ENCODE measurements at regions not wholly inside any gene's neighbourhood (a gene's known extent, or its start where the extent isn't known, plus 50 kb on each side); places are given as distances from the start of the nearest gene placed in this dataset.
"Not testable (repeated sequence)": the region's sequence is repeated elsewhere in the genome, so short reads cannot be mapped to it uniquely, and the experiment has no call there.

DNA sequence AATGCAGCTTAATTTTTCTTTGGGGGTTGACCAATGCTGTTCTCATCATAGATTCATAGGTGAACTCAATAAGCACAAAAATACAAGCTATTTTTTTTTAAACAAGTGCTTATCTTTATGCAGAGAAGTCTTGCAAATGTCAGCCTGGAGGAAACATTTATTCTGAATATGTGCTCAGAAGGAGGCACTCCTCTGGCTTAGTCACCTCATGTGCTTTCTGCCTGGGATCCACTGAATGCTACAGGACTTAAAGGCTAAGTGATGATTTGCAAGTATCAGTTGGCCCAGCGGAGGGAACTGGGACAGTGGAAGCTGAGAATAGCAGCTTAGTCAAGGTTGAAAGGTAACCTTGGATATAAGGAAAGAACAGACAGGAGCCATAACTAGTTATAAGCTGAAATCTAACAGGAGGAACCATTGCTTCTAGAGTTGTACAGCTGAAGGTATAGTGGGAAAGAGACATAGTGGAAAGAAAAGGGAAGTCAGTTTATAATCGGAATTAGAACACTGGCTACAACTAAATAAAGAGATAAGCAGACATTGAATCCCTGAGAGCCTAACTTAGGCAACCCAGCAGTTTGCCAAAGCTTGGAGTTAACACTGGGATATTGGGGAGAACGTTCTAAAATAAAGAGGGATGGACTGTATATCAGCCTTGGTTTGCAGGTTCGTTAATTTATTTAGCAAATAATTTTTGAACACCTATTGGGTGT, 488.7 kb downstream of the SUCLG1 start:
- DNase-seq (ENCODE audit: low read depth) = no peak
- TF ChIP-seq, protein P1, sequence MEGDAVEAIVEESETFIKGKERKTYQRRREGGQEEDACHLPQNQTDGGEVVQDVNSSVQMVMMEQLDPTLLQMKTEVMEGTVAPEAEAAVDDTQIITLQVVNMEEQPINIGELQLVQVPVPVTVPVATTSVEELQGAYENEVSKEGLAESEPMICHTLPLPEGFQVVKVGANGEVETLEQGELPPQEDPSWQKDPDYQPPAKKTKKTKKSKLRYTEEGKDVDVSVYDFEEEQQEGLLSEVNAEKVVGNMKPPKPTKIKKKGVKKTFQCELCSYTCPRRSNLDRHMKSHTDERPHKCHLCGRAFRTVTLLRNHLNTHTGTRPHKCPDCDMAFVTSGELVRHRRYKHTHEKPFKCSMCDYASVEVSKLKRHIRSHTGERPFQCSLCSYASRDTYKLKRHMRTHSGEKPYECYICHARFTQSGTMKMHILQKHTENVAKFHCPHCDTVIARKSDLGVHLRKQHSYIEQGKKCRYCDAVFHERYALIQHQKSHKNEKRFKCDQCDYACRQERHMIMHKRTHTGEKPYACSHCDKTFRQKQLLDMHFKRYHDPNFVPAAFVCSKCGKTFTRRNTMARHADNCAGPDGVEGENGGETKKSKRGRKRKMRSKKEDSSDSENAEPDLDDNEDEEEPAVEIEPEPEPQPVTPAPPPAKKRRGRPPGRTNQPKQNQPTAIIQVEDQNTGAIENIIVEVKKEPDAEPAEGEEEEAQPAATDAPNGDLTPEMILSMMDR (IDR thresholded peaks at IDR 0.05; ENCODE audit: low read depth, low read length, missing control alignments) = no peak
- no peak overlapping the region for H3K4me3 ChIP-seq (ENCODE audit: low read depth, low read length)

DNA sequence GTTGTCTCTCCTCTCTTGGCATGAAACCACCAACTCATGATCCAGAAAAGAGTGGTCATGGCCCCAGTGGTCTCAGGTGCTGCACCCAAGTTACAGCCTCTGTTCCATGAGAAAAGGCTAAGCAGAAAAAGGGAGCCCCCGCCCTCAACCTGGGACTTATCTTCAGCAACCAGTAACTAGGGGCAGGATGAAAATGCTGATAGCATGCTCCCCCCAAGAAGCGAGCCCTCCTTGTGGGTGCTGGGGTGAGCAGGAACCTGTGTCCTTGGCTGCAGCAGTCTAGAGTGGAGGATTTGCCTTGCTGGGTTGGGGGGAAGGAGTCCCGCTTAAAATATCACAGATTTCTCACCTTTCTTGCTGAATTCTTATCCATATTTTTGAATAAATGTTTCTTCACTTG, 490.0 kb downstream of the SUCLG1 start:
- no peak overlapping the region for H3K4me3 ChIP-seq (ENCODE audit: low read depth, low read length)
- TF ChIP-seq, protein P1 (IDR thresholded peaks at IDR 0.05; ENCODE audit: low read depth, low read length, missing control alignments) = no peak

DNA sequence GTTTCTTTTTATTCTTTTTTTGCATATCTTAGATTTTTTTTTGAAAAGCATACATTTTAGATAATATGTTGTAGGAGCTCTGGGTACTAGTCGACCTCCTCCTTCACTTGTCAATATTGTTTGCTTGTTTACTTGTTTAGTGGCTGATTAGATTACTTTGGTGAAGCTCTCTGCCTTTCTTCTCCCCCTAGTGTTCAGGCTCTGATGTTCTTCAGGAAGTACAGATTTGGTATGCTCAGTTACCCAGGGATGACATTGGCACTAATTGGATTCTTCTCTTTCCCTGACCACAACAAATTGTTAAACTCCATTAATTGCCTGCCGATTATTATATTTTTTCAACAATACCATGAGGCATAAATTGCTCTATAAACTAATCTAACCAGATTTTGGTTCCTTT, 491.2 kb downstream of the SUCLG1 start:
- TF ChIP-seq, protein P1 (IDR thresholded peaks at IDR 0.05; ENCODE audit: low read depth, low read length, missing control alignments) = peak; percentile 30
- H3K4me3 ChIP-seq (ENCODE audit: low read depth, low read length) = no peak overlapping the region
- no peak for DNase-seq (ENCODE audit: low read depth)

More for the DNA sequence above, 490.0 kb downstream of the SUCLG1 start:
- DNase-seq (ENCODE audit: low read depth) = no peak

DNA sequence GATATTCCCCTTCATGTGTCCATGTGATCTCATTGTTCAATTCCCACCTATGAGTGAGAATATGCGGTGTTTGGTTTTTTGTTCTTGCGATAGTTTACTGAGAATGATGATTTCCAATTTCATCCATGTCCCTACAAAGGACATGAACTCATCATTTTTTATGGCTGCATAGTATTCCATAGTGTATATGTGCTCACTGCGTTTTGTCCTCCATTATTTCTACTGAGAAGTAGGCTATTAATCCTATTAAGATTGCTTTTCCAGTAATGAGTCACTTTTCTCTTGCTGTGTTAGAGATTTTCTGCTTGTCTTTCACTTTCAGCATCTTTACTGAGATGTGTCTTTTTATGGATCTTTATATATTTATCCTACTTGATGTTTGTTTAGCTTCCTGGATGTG, 492.1 kb downstream of the SUCLG1 start:
- DNase-seq (ENCODE audit: low read depth); H3K4me3 ChIP-seq (ENCODE audit: low read depth, low read length): not testable (repeated sequence)

DNA sequence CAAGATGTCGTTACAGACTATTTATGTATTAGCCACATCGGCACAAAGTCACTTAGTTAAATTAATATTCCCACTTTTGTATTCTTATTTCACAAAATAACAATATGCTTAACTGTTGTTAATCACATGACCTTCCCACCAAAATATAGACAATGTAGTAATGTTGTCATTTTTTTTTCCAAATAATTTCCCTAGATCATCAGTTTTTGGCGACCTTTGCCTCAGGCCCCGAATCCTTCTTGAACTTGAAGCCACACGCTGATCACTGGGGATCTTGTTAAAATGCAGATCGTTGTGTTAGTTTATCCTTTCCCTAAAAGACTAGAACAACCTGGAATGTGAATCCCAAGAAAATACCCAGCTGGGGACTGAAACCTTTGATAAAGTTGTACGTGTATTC, 497.6 kb downstream of the SUCLG1 start:
- no peak overlapping the region for H3K4me3 ChIP-seq (ENCODE audit: low read depth, low read length)
- DNase-seq (ENCODE audit: low read depth) = no peak
- TF ChIP-seq, protein P1 (IDR thresholded peaks at IDR 0.05; ENCODE audit: low read depth, low read length, missing control alignments) = no peak

DNA sequence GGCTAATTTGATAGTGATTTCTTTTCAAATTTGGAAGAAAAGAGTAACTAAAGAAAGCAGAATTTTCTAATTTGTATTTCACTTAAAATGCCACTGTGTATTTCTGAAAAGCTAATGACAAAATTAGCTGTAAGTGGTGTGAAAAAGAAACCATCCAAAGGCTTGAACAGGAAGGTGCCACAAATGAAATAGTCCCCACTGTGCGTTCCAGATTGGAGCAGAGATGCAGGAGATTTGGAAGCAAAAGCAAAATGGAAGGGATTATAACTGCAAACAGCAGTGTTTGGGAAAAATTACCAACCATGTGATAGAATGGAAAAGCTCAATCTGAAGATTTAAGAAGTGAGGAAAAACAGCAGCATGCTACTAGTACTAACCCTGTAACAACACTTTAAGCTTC, 498.7 kb downstream of the SUCLG1 start:
- TF ChIP-seq, protein P1 (IDR thresholded peaks at IDR 0.05; ENCODE audit: low read depth, low read length, missing control alignments) = no peak
- H3K4me3 ChIP-seq (ENCODE audit: low read depth, low read length) = no peak overlapping the region
- no peak for DNase-seq (ENCODE audit: low read depth)

DNA sequence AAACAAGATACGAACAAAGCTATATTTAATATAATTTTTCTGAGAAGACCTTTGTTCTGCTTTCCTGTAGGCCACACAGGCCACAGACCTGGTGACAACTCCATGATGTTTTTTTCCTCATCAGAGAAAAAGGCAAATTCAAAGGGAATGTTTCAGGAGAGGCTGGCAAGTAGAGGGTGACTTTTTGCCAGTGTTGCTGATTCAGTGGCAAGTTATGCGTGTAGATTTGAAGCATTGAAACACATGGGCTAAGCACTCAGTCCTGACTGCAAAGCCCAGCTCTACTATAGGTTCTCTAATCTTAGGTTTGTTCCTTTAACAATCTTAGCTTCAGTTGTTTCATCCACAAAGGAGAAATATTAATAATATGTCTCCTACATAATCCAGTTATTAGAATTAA, 499.8 kb downstream of the SUCLG1 start:
- no peak for DNase-seq (ENCODE audit: low read depth)
- TF ChIP-seq, protein P1 (IDR thresholded peaks at IDR 0.05; ENCODE audit: low read depth, low read length, missing control alignments) = no peak
- H3K4me3 ChIP-seq (ENCODE audit: low read depth, low read length) = no peak overlapping the region
